HG02642 (cell line): ENCODE measurements at regions not wholly inside any gene's neighbourhood (a gene's known extent, or its start where the extent isn't known, plus 50 kb on each side); places are given as distances from the start of the nearest gene placed in this dataset.

ENCODE experiments used
- ATAC-seq: cut with Tn5 transposase; IDR thresholded peaks from one replicate; pipeline ENCODE4 v1.9.1; 2021; ENCODE audit warnings: mild to moderate bottlenecking; ENCODE audit not compliant: unreplicated experiment, poor library complexity

GRCh38 chr1:163709636-163710035 lies 387.9 kb downstream of the NUF2 start:
- ATAC-seq: no peak

GRCh38 chr1:163712321-163712720 lies 390.6 kb downstream of the NUF2 start:
- no peak for ATAC-seq

- ATAC-seq: no peak
Observed at GRCh38 chr1:163720294-163720693, 398.5 kb downstream of the NUF2 start.

- no peak for ATAC-seq
Observed at GRCh38 chr1:163725551-163725950, 403.8 kb downstream of the NUF2 start.

GRCh38 chr1:163730411-163730821 lies 408.7 kb downstream of the NUF2 start:
- no peak for ATAC-seq

DNA sequence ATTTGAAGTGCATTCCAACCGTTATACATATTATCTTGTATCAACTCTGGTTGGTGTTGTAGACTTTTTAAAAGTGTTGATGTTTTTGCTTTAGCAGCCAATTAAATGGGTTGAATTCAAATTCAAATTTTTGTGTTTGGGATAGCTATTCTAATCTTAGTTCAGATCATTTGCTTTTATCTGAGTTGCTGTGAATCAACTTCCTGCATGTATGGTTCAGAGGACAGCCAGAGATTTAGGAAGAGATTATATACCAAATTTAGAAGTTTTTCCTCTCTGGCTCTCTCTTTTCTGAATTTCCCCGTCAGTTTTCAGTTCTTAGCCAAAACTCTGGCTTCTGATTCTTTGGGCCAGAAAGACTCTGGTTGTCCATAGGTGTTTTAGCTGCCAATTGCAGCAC lies 415.5 kb downstream of the NUF2 start:
- ATAC-seq: no peak

DNA sequence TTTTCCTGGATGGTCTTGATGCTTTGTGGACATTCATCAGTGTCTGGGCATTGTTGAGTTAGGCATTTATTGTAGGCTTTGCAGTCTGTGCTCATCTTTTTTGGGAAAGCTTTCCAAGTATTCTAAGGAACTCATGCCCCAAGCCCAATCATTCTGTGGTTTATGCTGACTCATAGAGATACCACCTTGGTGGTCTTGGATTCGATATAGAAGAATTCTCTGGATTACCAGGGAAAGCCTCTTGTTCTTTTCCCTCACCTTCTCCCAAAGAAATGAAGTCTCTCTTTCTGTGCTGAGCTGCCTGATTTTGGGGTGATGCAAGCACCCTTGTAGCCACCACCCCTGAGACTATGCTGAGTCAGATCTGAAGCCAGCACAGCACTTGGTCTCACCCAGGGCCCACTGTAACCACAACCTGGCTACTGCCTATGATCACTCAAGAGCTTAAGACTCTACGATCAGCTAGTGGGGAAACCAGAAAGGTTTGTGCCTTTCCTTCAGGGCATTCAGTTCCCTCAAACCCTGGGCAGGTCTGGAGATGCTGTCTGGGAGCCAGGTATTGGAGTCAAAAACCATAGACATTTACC lies 422.6 kb downstream of the NUF2 start:
- ATAC-seq: no peak

GRCh38 chr1:163745204-163745603 lies 423.4 kb downstream of the NUF2 start:
- no peak for ATAC-seq

DNA sequence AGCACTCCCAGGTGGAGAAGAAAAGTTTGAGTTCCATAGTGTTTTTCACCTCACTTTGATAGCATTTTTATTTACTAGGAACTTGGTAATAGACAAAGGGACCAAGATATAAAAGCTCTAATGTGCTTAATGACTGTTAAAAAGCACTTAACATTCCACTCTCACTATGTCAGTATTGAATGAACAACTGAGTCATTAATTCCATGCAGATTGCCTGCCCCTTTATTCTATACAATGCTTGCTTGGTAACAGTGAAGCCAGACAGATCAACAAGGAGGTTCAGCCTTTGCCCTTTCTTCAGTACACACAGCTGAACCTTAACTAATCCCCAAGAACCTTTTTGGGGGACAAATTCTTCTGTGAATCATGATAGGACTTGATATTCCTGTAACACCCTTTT lies 425.5 kb downstream of the NUF2 start:
- no peak for ATAC-seq

DNA sequence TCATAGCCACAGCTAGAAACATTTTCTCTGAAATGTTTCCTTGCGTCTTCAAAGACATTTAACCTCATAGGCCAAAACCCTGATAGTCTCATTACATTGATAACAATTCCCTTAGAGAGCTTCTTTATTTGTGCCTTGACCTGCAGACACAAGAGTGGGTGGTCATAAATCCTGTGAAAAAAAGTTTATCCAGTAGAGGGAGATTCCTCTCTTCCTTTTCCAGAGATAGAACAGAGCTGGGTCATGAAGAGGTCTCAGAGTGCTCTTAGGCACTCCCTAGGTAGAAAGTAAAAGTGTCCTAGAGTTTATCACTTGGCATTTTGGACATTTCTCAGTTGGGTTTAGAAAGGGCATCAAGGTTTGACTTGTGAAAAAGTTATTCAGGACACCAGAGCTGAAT lies 426.1 kb downstream of the NUF2 start:
- ATAC-seq: no peak

- ATAC-seq: no peak
Observed at GRCh38 chr1:163758977-163759670, 437.4 kb downstream of the NUF2 start.

GRCh38 chr1:163761898-163762297 lies 440.1 kb downstream of the NUF2 start:
- ATAC-seq: no peak

DNA sequence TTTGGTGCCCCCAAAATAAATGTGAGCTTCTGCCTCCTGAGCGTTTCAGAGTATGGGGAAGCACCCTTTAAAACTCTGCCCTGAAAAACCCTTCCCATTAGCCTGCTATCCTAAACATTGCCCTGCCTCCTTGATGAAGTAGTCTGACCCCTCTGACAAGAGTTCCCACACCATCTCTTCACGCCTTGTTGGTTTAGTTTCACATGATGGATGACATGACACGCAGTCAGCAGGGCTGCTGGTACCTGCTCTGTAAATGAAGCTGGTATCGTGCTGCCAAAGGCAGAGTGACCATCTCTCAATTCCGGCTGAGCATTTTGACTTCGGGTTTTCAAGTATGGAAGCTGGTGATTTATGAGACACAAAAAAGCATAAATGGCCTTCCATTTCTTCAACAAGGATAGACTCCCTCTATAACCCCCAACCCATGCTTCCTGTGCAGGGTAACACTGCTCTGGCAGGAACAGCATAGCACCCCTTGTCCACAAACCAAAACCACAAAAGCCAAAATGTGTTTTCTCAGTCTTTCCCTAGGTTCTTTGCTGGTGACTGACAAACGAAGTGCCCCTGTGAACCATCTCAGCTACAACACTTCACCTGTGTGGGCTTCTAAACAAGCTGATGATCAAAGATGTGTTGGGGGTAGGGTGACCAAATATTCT lies 444.6 kb downstream of the NUF2 start:
- no peak for ATAC-seq

- no peak for ATAC-seq
Observed at GRCh38 chr1:163768576-163768975, 446.8 kb downstream of the NUF2 start.

GRCh38 chr1:163770265-163770664 lies 448.5 kb downstream of the NUF2 start:
- ATAC-seq: no peak

DNA sequence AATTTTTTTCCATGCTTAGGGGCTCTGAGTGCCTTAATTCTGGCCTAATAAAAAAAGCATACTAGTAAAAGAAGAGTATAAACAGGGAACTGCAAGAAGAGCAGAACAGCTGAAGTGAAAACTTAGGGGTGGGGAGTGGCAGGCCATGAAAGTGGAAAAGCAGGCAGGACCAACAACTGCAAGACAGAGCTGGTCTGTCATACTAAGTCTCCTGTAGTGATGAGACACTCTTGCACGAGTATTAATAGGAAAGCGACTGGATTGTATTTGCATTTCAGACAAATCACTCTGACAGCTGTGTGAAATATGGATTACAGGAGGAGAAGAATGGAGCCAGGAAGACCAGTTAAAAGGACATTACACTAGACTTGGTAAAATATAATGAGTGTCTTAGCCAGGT lies 449.9 kb downstream of the NUF2 start:
- no peak for ATAC-seq

GRCh38 chr1:163772246-163772645 lies 450.5 kb downstream of the NUF2 start:
- ATAC-seq: no peak

DNA sequence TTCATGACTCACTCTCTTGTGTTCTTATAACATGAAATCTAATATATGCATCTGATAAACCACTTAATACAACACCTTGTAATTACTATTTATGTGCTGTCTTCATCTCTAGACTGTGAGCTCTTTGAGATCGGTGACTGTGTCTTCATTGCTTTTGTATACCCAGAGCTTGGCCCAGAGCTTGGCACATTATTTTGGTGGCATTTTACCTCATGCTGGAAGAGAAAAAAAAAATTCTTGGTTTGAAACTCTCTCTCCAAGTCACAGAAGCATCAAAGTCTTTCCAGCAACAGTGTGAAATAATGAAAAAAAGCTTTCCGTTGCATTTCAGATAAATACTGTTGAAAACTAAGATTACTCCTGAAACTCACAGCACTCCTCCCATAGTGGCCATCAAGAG lies 451.6 kb downstream of the NUF2 start:
- no peak for ATAC-seq

GRCh38 chr1:163774401-163774945 lies 452.7 kb downstream of the NUF2 start:
- ATAC-seq: no peak

GRCh38 chr1:163774978-163775620 lies 453.3 kb downstream of the NUF2 start:
- no peak for ATAC-seq

DNA sequence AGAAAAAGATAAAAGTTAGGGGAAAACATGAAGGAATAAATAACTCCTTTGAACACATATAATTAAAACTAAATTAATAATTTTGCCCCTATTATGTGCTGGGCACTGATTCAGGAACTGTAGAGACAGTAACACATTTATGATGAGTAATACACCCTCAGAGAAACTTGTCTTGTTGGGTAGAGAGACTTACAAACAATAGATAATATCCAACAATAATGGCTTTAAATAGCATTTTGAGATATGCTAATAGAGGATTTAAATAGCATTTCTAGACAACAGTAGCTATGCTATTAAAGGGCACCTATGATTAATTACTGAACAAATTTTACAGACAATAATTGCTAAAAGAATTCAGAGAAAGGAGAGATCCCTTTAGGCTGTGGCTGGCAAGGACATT lies 455.5 kb downstream of the NUF2 start:
- no peak for ATAC-seq
